Glomerular visceral epithelial cell (primary cell): ENCODE measurements at regions not wholly inside any gene's neighbourhood (a gene's known extent, or its start where the extent isn't known, plus 50 kb on each side); places are given as distances from the start of the nearest gene placed in this dataset.
"Not testable (repeated sequence)": the region's sequence is repeated elsewhere in the genome, so short reads cannot be mapped to it uniquely, and the experiment has no call there.

Experiments used
- DNase-seq: peaks from one replicate; pipeline ENCODE4 v3.0.0-alpha.2; 2016; ENCODE audit errors: extremely low spot score

GRCh38 chr12:115319446-115320040 lies 635.6 kb upstream of the TBX3 start:
- DNase-seq, result no peak

- DNase-seq, result peak; percentile 39
Measured at GRCh38 chr12:115313929-115314328, 630.0 kb upstream of the TBX3 start.

GRCh38 chr12:115312901-115313300 lies 628.9 kb upstream of the TBX3 start:
- DNase-seq, result no peak

GRCh38 chr12:115311875-115312274 lies 627.9 kb upstream of the TBX3 start:
- DNase-seq, result no peak

GRCh38 chr12:115308918-115309317 lies 624.9 kb upstream of the TBX3 start:
- DNase-seq, result no peak

- DNase-seq, result no peak
Measured at GRCh38 chr12:115306380-115306779, 622.4 kb upstream of the TBX3 start.

GRCh38 chr12:115305867-115306266 lies 621.9 kb upstream of the TBX3 start:
- DNase-seq, result no peak

GRCh38 chr12:115305275-115305674 lies 621.3 kb upstream of the TBX3 start:
- no peak for DNase-seq

- no peak for DNase-seq
Measured at GRCh38 chr12:115303723-115304309, 619.8 kb upstream of the TBX3 start.

GRCh38 chr12:115297445-115297844 lies 613.5 kb upstream of the TBX3 start:
- no peak for DNase-seq

GRCh38 chr12:115296613-115297198 lies 612.7 kb upstream of the TBX3 start:
- DNase-seq, result no peak

- DNase-seq, result no peak
Measured at GRCh38 chr12:115295886-115296285, 611.9 kb upstream of the TBX3 start.

- no peak for DNase-seq
Measured at GRCh38 chr12:115294453-115295133, 610.6 kb upstream of the TBX3 start.

- not testable (repeated sequence) for DNase-seq
Measured at GRCh38 chr12:115285429-115285828, 601.5 kb upstream of the TBX3 start.

GRCh38 chr12:115273456-115273855 lies 589.5 kb upstream of the TBX3 start:
- no peak for DNase-seq

- DNase-seq, result no peak
Measured at GRCh38 chr12:115268451-115268850, 584.5 kb upstream of the TBX3 start.

GRCh38 chr12:115267891-115268290 lies 583.9 kb upstream of the TBX3 start:
- DNase-seq, result no peak

- no peak for DNase-seq
Measured at GRCh38 chr12:115267464-115267863, 583.5 kb upstream of the TBX3 start.

GRCh38 chr12:115264605-115265004 lies 580.6 kb upstream of the TBX3 start:
- DNase-seq, result no peak

GRCh38 chr12:115261691-115262398 lies 577.9 kb upstream of the TBX3 start:
- DNase-seq, result peak; percentile 50

- no peak for DNase-seq
Measured at GRCh38 chr12:115260762-115261675, 577.0 kb upstream of the TBX3 start.
